ENCODE measurements at regions not wholly inside any gene's neighbourhood (a gene's known extent, or its start where the extent isn't known, plus 50 kb on each side); places are given as distances from the start of the nearest gene placed in this dataset.

DNA sequence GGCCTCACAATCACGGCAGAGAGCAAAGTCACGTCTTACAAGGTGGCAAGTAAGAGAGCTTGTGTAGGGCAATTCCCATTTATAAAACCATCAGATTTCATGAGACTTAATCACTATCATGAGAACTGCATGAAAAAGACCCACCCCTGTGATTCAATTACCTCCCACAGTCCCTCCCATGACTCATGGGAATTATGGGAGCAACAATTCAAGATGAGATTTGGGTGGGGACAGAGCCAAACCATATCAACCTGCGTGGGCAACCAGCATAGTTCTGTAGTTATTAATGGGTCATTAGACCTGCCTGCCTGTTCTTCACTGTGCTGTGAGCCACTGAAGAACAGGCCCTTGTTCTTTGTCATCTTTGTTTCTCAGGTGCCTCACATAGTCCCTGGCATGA is 593.7 kb upstream of the BOD1L1 start:
- TF ChIP-seq, protein P1, sequence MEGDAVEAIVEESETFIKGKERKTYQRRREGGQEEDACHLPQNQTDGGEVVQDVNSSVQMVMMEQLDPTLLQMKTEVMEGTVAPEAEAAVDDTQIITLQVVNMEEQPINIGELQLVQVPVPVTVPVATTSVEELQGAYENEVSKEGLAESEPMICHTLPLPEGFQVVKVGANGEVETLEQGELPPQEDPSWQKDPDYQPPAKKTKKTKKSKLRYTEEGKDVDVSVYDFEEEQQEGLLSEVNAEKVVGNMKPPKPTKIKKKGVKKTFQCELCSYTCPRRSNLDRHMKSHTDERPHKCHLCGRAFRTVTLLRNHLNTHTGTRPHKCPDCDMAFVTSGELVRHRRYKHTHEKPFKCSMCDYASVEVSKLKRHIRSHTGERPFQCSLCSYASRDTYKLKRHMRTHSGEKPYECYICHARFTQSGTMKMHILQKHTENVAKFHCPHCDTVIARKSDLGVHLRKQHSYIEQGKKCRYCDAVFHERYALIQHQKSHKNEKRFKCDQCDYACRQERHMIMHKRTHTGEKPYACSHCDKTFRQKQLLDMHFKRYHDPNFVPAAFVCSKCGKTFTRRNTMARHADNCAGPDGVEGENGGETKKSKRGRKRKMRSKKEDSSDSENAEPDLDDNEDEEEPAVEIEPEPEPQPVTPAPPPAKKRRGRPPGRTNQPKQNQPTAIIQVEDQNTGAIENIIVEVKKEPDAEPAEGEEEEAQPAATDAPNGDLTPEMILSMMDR (IDR thresholded peaks at IDR 0.05) = no peak
- Mint-ChIP-seq H3K9me3 (no peaks in the 10 kb centered on the region), H3K27me3 (ENCODE audit: low read depth, poor library complexity) (peaks cover 4% of the 10 kb centered on the region), H3K36me3 (ENCODE audit: low read depth) (no peaks in the 10 kb centered on the region), H3K4me1 (no peaks in the 10 kb centered on the region), H3K27ac (no peak overlapping the region), H3K4me3 (no peak overlapping the region)
- no peak for DNase-seq

DNA sequence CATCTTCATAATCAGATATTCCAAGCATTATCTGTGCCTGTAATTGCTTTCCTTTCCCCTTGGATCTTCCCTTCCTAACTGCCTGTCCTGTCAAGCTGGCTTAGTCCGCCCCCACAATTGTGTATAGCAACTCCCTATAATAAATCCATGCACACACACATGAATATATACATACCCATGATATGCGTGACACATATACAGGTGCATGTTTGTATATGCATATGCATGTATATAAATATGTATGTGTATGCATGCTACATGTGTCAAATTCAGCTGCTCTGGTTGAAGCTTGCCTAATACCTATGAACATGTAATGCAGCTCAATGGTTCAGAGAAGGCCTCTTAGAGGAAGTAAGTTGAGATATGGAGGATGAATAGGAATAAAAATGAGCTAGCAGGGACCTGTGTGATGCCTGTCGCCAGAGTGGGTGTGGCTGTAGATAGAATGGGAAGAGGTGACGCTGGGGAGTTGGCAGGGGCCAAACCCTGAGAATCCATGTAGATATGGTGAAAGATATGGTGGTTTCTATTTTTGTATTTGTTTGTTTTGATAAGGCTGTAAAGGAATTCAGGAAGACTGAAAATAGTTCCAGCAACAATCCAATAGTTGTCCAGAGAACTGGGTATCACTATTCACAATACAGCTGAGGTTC is 595.0 kb upstream of the BOD1L1 start:
- no peak for DNase-seq
- Mint-ChIP-seq H3K4me1 (no peaks in the 10 kb centered on the region), H3K4me3 (no peak overlapping the region), H3K9me3 (no peaks in the 10 kb centered on the region), H3K27ac (no peak overlapping the region), H3K36me3 (ENCODE audit: low read depth) (no peaks in the 10 kb centered on the region), H3K27me3 (ENCODE audit: low read depth, poor library complexity) (peaks cover 4% of the 10 kb centered on the region)
- TF ChIP-seq, protein P1 (IDR thresholded peaks at IDR 0.05) = no peak

DNA sequence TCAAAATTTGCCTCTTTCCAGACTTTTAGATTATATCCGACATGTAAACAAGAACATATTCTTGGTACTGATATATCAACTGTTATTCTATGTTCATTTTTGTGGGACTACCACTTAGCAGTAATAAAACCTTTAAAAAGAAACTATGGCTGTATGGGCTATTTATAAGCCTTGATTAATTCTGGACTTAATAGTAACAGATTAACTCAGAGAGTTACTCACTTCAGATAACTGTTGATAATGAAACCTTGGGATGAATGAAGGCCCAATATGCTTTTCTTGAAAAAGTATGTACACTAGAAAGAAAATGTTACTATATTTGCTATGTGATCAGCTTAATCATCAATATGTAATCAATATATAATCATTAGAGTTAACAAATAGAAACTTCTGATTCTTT is 595.9 kb upstream of the BOD1L1 start:
- Mint-ChIP-seq H3K27ac (no peak overlapping the region), H3K4me3 (no peak overlapping the region), H3K27me3 (ENCODE audit: low read depth, poor library complexity) (peaks cover 2% of the 10 kb centered on the region), H3K36me3 (ENCODE audit: low read depth) (no peaks in the 10 kb centered on the region), H3K9me3 (no peaks in the 10 kb centered on the region), H3K4me1 (no peaks in the 10 kb centered on the region)
- DNase-seq = no peak
- TF ChIP-seq, protein P1 (IDR thresholded peaks at IDR 0.05) = no peak

DNA sequence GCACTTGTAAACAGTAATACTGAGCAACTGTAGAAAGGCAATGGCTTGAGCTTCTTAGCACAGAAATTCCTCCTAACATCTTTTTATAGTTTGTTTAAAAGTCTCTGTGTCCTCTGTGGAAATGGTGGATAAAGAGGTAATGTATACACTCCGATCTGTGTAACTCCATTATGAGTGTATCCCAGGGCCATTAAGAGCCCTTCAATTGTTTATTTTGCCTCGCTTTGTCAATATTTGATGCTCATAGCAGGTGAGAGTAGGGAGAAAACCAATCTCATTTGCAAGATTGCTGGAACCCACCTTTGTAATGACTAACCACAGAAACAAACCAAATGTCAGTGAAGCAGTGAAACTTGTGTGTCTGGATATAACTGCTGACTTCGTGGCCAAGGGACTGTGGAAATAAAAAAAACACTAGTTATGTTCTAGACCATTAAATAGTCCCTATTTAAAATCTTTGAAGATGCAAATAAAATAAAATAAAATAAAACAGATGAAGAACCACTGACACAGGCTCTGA is 598.2 kb upstream of the BOD1L1 start:
- DNase-seq = no peak
- no peaks in the 10 kb centered on the region for H3K9me3 Mint-ChIP-seq
- no peaks in the 10 kb centered on the region for H3K27me3 Mint-ChIP-seq (ENCODE audit: low read depth, poor library complexity)
- TF ChIP-seq, protein P1 (IDR thresholded peaks at IDR 0.05) = no peak
- no peaks in the 10 kb centered on the region for H3K36me3 Mint-ChIP-seq (ENCODE audit: low read depth)
- H3K4me1 Mint-ChIP-seq = no peaks in the 10 kb centered on the region
- no peak overlapping the region for H3K4me3 Mint-ChIP-seq
- H3K27ac Mint-ChIP-seq = no peak overlapping the region

DNA sequence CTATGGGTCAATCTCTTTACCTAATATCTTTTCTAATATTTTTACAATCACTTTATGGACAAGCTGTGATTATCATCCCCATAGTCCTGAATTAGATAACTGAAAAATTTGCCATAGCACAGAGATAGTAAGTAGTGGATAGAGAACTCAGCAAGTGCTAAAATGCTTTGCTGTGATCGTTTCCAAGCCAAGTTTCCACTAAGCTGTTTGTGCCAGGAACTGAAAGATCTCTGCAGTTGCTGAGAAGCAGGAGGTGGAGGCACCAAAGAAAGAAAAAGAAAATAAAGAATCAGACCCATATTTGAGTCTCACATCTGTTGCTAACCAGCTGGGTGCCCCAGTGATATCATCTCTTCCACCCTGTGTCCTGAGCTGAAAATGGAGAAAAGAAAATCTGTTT is 605.6 kb upstream of the BOD1L1 start:
- peaks cover 4% of the 10 kb centered on the region for H3K27me3 Mint-ChIP-seq (ENCODE audit: low read depth, poor library complexity)
- no peaks in the 10 kb centered on the region for H3K36me3 Mint-ChIP-seq (ENCODE audit: low read depth)
- no peaks in the 10 kb centered on the region for H3K9me3 Mint-ChIP-seq
- H3K4me1 Mint-ChIP-seq = no peaks in the 10 kb centered on the region
- no peak for DNase-seq
- TF ChIP-seq, protein P1 (IDR thresholded peaks at IDR 0.05) = no peak
- no peak overlapping the region for H3K27ac Mint-ChIP-seq
- no peak overlapping the region for H3K4me3 Mint-ChIP-seq

DNA sequence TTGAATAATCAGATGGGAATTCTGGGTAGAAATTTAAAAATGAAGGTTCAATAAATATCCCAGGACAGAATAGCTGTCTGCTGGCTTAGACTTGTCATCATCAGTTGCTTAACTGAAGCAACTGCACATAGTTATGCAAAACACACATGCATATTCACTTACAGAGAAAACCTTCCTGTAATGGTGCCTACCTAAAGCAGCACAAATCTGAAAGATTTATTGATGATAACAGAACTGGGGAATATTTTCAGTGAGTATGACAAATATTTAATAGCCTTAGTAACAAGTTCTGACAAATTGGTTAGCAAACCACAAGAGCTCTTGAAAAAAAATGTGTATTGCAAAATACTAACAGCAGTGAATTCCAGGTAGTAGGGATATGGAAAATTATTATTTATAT is 606.8 kb upstream of the BOD1L1 start:
- Mint-ChIP-seq H3K4me3 (no peak overlapping the region), H3K4me1 (no peaks in the 10 kb centered on the region), H3K27me3 (ENCODE audit: low read depth, poor library complexity) (peaks cover 4% of the 10 kb centered on the region), H3K27ac (no peak overlapping the region), H3K36me3 (ENCODE audit: low read depth) (no peaks in the 10 kb centered on the region), H3K9me3 (peaks cover under 1% of the 10 kb centered on the region)
- no peak for DNase-seq
- TF ChIP-seq, protein P1 (IDR thresholded peaks at IDR 0.05) = no peak
